ENCODE measurements at regions not wholly inside any gene's neighbourhood (a gene's known extent, or its start where the extent isn't known, plus 50 kb on each side); places are given as distances from the start of the nearest gene placed in this dataset.
A peak's percentile ranks its signal among the peaks of the same experiment; 100 is the strongest.
"Not testable (repeated sequence)": the region's sequence is repeated elsewhere in the genome, so short reads cannot be mapped to it uniquely, and the experiment has no call there.

- no peak for DNase-seq (ENCODE audit: low spot score)
- H3K9me3 ChIP-seq: no peaks in the 10 kb centered on the region
- H3K27ac ChIP-seq: peak overlapping the region in 1 of 2 donors; percentile 28
- no peaks in the 10 kb centered on the region for H3K36me3 ChIP-seq
- H3K4me1 ChIP-seq (replicated peaks): no peaks in the 10 kb centered on the region
- no peak for TF ChIP-seq POLR2AphosphoS5 (IDR thresholded peaks at IDR 0.05)
- TF ChIP-seq POLR2A (IDR thresholded peaks at IDR 0.05): no peak
- TF ChIP-seq, protein P1, sequence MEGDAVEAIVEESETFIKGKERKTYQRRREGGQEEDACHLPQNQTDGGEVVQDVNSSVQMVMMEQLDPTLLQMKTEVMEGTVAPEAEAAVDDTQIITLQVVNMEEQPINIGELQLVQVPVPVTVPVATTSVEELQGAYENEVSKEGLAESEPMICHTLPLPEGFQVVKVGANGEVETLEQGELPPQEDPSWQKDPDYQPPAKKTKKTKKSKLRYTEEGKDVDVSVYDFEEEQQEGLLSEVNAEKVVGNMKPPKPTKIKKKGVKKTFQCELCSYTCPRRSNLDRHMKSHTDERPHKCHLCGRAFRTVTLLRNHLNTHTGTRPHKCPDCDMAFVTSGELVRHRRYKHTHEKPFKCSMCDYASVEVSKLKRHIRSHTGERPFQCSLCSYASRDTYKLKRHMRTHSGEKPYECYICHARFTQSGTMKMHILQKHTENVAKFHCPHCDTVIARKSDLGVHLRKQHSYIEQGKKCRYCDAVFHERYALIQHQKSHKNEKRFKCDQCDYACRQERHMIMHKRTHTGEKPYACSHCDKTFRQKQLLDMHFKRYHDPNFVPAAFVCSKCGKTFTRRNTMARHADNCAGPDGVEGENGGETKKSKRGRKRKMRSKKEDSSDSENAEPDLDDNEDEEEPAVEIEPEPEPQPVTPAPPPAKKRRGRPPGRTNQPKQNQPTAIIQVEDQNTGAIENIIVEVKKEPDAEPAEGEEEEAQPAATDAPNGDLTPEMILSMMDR (IDR thresholded peaks at IDR 0.05): no peak
- intact Hi-C loops (cut with DNase I): no loop called here
- H3K27me3 ChIP-seq (replicated peaks; ENCODE audit: insufficient read depth): no peaks in the 10 kb centered on the region
- H3K4me3 ChIP-seq: no peak overlapping the region
Measured at GRCh38 chr4:134628066-134628465, 426.5 kb upstream of the PABPC4L start.

- Histone ChIP-seq H3K4me1 (replicated peaks) (peaks cover 3% of the 10 kb centered on the region), H3K4me3 (no peak overlapping the region), H3K27ac (no peak overlapping the region), H3K27me3 (replicated peaks; ENCODE audit: insufficient read depth) (no peaks in the 10 kb centered on the region), H3K9me3 (no peaks in the 10 kb centered on the region), H3K36me3 (no peaks in the 10 kb centered on the region)
- DNase-seq (ENCODE audit: low spot score): no peak
- WGBS: 88% methylated on average over 3 of the region's 3 CpGs
- TF ChIP-seq POLR2A (IDR thresholded peaks at IDR 0.05): no peak
- TF ChIP-seq POLR2AphosphoS5 (IDR thresholded peaks at IDR 0.05): no peak
- TF ChIP-seq, protein P1 (IDR thresholded peaks at IDR 0.05): no peak
- intact Hi-C loops (cut with DNase I): no loop called here
Measured at GRCh38 chr4:134627366-134627765, 425.8 kb upstream of the PABPC4L start.

- H3K36me3 ChIP-seq: no peaks in the 10 kb centered on the region
- WGBS: 39% methylated on average over 1 of the region's 1 CpG
- H3K27me3 ChIP-seq (replicated peaks; ENCODE audit: insufficient read depth): no peaks in the 10 kb centered on the region
- peaks cover 3% of the 10 kb centered on the region for H3K4me1 ChIP-seq (replicated peaks)
- no peak overlapping the region for H3K27ac ChIP-seq
- intact Hi-C loops (cut with DNase I): no loop called here
- H3K9me3 ChIP-seq: no peaks in the 10 kb centered on the region
- H3K4me3 ChIP-seq: no peak overlapping the region
- TF ChIP-seq POLR2AphosphoS5 (IDR thresholded peaks at IDR 0.05) (no peak), POLR2A (IDR thresholded peaks at IDR 0.05) (no peak)
- TF ChIP-seq, protein P1 (IDR thresholded peaks at IDR 0.05): no peak
- DNase-seq (ENCODE audit: low spot score): no peak
Measured at GRCh38 chr4:134624365-134624764, 422.8 kb upstream of the PABPC4L start.

DNA sequence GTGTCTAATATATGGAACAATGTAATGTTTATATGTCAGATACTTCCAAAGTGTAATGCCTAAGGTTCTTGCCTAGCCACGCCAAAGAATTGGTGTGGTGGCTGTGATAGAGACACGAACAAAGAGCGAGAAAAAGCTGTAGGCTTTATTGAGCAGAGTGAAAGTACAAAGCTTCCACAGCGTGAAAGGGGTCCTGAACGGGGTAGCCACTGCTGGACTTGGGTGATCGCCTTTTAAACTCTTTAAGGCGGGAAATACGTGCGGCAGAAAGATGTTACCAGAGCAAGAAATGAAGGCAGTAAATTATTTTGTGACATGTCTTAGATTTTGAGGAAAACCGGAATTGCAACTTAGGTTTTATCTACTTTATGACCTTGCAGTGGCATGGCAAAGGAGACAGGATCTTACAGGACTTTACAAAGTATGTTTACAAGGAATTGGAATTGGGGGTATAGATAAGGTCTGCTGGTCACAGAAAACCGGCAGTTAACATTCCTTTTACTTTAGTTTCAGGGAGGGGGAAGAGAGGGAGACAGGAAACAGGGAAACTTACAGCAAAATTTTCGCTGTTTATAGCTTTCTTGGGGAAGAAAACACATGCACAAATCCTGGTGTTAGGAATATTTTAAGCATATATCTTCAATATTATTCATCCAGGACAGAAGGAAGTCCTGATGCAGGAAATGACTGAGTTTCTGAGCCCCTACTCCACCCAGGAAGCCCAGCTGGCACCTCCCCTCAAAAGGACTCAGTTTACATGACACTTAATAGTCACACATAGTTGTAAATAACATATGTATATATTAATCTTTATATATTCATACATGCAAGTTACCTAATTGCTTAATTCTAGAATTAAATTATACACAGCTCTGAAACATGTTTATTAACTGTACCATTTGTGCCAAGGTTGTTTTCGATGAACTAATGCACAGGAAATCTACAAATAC is 421.3 kb upstream of the PABPC4L start:
- WGBS: 48% methylated on average over 13 of the region's 13 CpGs
- DNase-seq (ENCODE audit: low spot score); intact Hi-C loops (cut with DNase I); H3K9me3 ChIP-seq; H3K4me1 ChIP-seq (replicated peaks); H3K27me3 ChIP-seq (replicated peaks; ENCODE audit: insufficient read depth); H3K27ac ChIP-seq; H3K36me3 ChIP-seq; H3K4me3 ChIP-seq: not testable (repeated sequence)

- Histone ChIP-seq H3K9me3 (no peaks in the 10 kb centered on the region), H3K27ac (no peak overlapping the region), H3K4me3 (no peak overlapping the region), H3K4me1 (replicated peaks) (peaks cover 3% of the 10 kb centered on the region), H3K27me3 (replicated peaks; ENCODE audit: insufficient read depth) (no peaks in the 10 kb centered on the region), H3K36me3 (no peaks in the 10 kb centered on the region)
- intact Hi-C loops (cut with DNase I): no loop called here
- TF ChIP-seq POLR2AphosphoS5 (IDR thresholded peaks at IDR 0.05) (no peak), POLR2A (IDR thresholded peaks at IDR 0.05) (no peak)
- TF ChIP-seq, protein P1 (IDR thresholded peaks at IDR 0.05): no peak
- WGBS: 97% methylated on average over 2 of the region's 2 CpGs
- no peak for DNase-seq (ENCODE audit: low spot score)
Measured at GRCh38 chr4:134622199-134622598, 420.6 kb upstream of the PABPC4L start.

GRCh38 chr4:134621715-134622114 is 420.1 kb upstream of the PABPC4L start:
- H3K4me3 ChIP-seq; H3K27ac ChIP-seq; H3K27me3 ChIP-seq (replicated peaks; ENCODE audit: insufficient read depth); H3K4me1 ChIP-seq (replicated peaks); H3K36me3 ChIP-seq; DNase-seq (ENCODE audit: low spot score); intact Hi-C loops (cut with DNase I); H3K9me3 ChIP-seq: not testable (repeated sequence)
- WGBS: 31% methylated on average over 5 of the region's 5 CpGs

Measured in prostate gland (tissue), 2 donors.